ENCODE measurements at regions not wholly inside any gene's neighbourhood (a gene's known extent, or its start where the extent isn't known, plus 50 kb on each side); places are given as distances from the start of the nearest gene placed in this dataset.
A peak's percentile ranks its signal among the peaks of the same experiment; 100 is the strongest.

- no peak for DNase-seq (ENCODE audit: extremely low read depth, low read depth)
- TF ChIP-seq, protein P1, sequence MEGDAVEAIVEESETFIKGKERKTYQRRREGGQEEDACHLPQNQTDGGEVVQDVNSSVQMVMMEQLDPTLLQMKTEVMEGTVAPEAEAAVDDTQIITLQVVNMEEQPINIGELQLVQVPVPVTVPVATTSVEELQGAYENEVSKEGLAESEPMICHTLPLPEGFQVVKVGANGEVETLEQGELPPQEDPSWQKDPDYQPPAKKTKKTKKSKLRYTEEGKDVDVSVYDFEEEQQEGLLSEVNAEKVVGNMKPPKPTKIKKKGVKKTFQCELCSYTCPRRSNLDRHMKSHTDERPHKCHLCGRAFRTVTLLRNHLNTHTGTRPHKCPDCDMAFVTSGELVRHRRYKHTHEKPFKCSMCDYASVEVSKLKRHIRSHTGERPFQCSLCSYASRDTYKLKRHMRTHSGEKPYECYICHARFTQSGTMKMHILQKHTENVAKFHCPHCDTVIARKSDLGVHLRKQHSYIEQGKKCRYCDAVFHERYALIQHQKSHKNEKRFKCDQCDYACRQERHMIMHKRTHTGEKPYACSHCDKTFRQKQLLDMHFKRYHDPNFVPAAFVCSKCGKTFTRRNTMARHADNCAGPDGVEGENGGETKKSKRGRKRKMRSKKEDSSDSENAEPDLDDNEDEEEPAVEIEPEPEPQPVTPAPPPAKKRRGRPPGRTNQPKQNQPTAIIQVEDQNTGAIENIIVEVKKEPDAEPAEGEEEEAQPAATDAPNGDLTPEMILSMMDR (IDR thresholded peaks at IDR 0.05; ENCODE audit: low read depth, low read length): no peak
These were observed 264.5 kb upstream of the UBASH3B start for GRCh38 chr11:122391049-122391448.

DNA sequence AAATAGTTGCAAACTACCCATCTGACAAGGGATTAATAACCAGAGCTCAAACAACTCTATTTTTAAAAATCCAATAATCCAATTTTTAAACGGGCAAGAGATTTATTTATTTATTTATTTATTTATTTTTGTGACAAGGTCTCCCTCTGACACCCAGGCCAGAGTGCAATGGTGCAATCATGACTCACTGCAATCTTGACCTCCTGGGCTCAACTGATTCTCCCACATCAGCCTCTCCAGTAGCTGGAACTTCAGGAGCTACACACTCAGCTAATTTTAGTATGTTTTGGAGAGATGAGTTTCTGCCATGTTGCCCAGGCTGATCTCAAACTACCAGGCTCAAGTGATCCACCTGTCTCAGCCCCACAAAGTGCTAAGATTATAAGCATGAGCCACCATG is 267.2 kb upstream of the BLID start:
- TF ChIP-seq, protein P1 (IDR thresholded peaks at IDR 0.05; ENCODE audit: low read depth, low read length): no peak

GRCh38 chr11:122375687-122376399 is 259.8 kb upstream of the BLID start:
- DNase-seq (ENCODE audit: extremely low read depth, low read depth): no peak
- TF ChIP-seq, protein P1 (IDR thresholded peaks at IDR 0.05; ENCODE audit: low read depth, low read length): no peak

More for the DNA sequence above, 267.2 kb upstream of the BLID start:
- no peak for DNase-seq (ENCODE audit: extremely low read depth, low read depth)

- DNase-seq (ENCODE audit: extremely low read depth, low read depth): no peak
- TF ChIP-seq, protein P1 (IDR thresholded peaks at IDR 0.05; ENCODE audit: low read depth, low read length): no peak
These were observed 252.8 kb upstream of the BLID start for GRCh38 chr11:122368796-122369195.

DNA sequence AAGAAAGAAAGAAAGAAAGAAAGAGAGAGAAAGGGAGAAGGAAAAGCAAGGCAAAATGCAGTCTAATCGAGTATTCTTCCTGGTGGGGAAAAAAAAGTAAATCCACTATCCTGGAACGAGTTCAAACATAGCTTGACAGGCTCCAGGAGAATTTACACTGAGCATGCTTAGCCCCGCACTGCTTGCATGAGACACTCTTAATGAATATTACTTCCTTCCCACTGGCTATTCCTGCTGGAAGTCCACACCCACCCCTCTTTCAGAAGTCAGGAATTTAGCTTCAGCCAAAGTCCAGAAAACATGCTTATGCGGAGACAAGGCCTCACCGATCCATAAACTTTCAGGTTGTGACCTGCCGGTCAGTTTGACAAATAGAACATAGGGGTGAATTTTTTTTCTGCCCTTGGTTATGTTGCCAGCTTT is 251.8 kb upstream of the BLID start:
- peak; percentile 66 for DNase-seq (ENCODE audit: extremely low read depth, low read depth)
- TF ChIP-seq, protein P1 (IDR thresholded peaks at IDR 0.05; ENCODE audit: low read depth, low read length): no peak

GRCh38 chr11:122365610-122366360 is 249.8 kb upstream of the BLID start:
- TF ChIP-seq, protein P1 (IDR thresholded peaks at IDR 0.05; ENCODE audit: low read depth, low read length): no peak
- DNase-seq (ENCODE audit: extremely low read depth, low read depth): no peak

- no peak for DNase-seq (ENCODE audit: extremely low read depth, low read depth)
- TF ChIP-seq, protein P1 (IDR thresholded peaks at IDR 0.05; ENCODE audit: low read depth, low read length): no peak
These were observed 247.3 kb upstream of the BLID start for GRCh38 chr11:122363296-122363695.
